DOHH2 (cell line): ENCODE measurements at regions not wholly inside any gene's neighbourhood (a gene's known extent, or its start where the extent isn't known, plus 50 kb on each side); places are given as distances from the start of the nearest gene placed in this dataset.

Source experiments
- H3F3A ChIP-seq: fragments of 200-600 bp; sonication (generic), shearing (Covaris generic); 2 replicates; pipeline ENCODE4 v1.6.0; 2016; ENCODE audit warnings: antibody characterized with exemption, mild to moderate bottlenecking; ENCODE audit not compliant: control insufficient read depth, insufficient read depth
- H3K27ac ChIP-seq: fragments of 200-600 bp; sonication (generic); 2 replicates; pipeline ENCODE4 v1.5.1; 2014; ENCODE audit warnings: low read depth, mild to moderate bottlenecking, low read length, moderate library complexity
- H3K27me3 ChIP-seq: fragments of 200-600 bp; sonication (generic); 2 replicates; pipeline ENCODE4 v1.6.1; 2014; ENCODE audit warnings: mild to moderate bottlenecking, low read length, mixed read lengths; ENCODE audit not compliant: control insufficient read depth
- H3K36me3 ChIP-seq: fragments of 200-600 bp; sonication (generic); 2 replicates; pipeline ENCODE4 v1.6.1; 2014; ENCODE audit warnings: mild to moderate bottlenecking, low read length, moderate library complexity, mixed read lengths; ENCODE audit not compliant: control insufficient read depth
- H3K4me1 ChIP-seq: fragments of 200-600 bp; sonication (generic); 2 replicates; pipeline ENCODE4 v1.6.1; 2014; ENCODE audit warnings: mild to moderate bottlenecking, low read length, mixed read lengths; ENCODE audit not compliant: control insufficient read depth
- H3K4me2 ChIP-seq: fragments of 200-600 bp; sonication (generic); 2 replicates; pipeline ENCODE4 v1.6.0; 2014; ENCODE audit warnings: mild to moderate bottlenecking, low read length, moderate library complexity
- H3K4me3 ChIP-seq: fragments of 200-600 bp; sonication (generic); 2 replicates; pipeline ENCODE4 v1.5.1; 2014; ENCODE audit warnings: mild to moderate bottlenecking, low read length, mixed read lengths
- H3K79me2 ChIP-seq: fragments of 200-600 bp; sonication (generic); 2 replicates; pipeline ENCODE4 v1.6.1; 2014; ENCODE audit warnings: mild to moderate bottlenecking, low read length, mixed read lengths; ENCODE audit not compliant: control insufficient read depth
- H3K9me2 ChIP-seq: fragments of 200-600 bp; sonication (generic); replicated peaks from 2 replicates; pipeline ENCODE4 v1.6.1; 2014; ENCODE audit warnings: mild to moderate bottlenecking, low read length, mixed read lengths; ENCODE audit not compliant: control insufficient read depth
- H3K9me3 ChIP-seq: fragments of 200-600 bp; sonication (generic); 2 replicates; pipeline ENCODE4 v1.6.1; 2014; ENCODE audit warnings: antibody characterized with exemption, low read length, mixed read lengths; ENCODE audit not compliant: control insufficient read depth, insufficient read depth
- H4K20me1 ChIP-seq: fragments of 200-600 bp; sonication (generic); 2 replicates; pipeline ENCODE4 v1.6.0; 2014; ENCODE audit warnings: low read depth, mild to moderate bottlenecking, antibody characterized with exemption, low read length, moderate library complexity; ENCODE audit not compliant: control insufficient read depth, insufficient read depth
- CTCF ChIP-seq: fragments of 200-600 bp; sonication (generic); IDR thresholded peaks from one replicate; pipeline ENCODE4 v1.5.1; 2014; ENCODE audit warnings: antibody characterized with exemption, mild to moderate bottlenecking, low read depth, low read length; ENCODE audit not compliant: poor library complexity, severe bottlenecking
- EZH2phosphoT487 ChIP-seq: fragments of 200-600 bp; sonication (generic); IDR thresholded peaks from 2 replicates; pipeline ENCODE4 v1.6.1; 2017; ENCODE audit warnings: borderline replicate concordance, mild to moderate bottlenecking, antibody characterized with exemption, low read length, moderate library complexity, mixed read lengths

DNA sequence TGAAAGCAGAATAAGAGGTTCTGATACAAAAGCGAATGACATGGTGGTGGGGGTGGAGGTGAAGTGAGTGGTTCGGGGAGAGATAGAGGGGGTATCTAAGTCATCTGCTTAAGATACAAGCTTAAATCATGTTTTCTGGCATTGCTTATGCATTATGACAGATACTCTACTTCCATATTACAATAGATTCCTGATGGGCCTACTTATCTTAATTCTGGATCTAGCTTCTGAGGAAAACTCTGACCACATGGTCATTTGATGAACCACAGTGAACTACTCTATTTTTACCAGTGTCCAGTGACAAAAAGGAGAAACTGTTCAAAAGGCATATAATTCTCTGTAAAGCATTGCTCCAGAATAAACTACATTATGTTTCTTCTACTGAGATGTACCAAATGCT, 673.7 kb upstream of the CCDC54 start:
- H3K36me3 ChIP-seq = no peaks in the 10 kb centered on the region
- no peak overlapping the region for H3K27ac ChIP-seq
- no peak overlapping the region for H3K4me3 ChIP-seq
- no peaks in the 10 kb centered on the region for H4K20me1 ChIP-seq
- no peak for TF ChIP-seq CTCF
- no peak for TF ChIP-seq EZH2phosphoT487
- H3K79me2 ChIP-seq = no peaks in the 10 kb centered on the region
- H3K4me2 ChIP-seq = no peak overlapping the region
- no peaks in the 10 kb centered on the region for H3K9me3 ChIP-seq
- no peaks in the 10 kb centered on the region for H3F3A ChIP-seq
- H3K4me1 ChIP-seq = no peaks in the 10 kb centered on the region
- no peaks in the 10 kb centered on the region for H3K9me2 ChIP-seq
- H3K27me3 ChIP-seq = no peaks in the 10 kb centered on the region

- H3K4me1 ChIP-seq = no peaks in the 10 kb centered on the region
- H3K27ac ChIP-seq = no peak overlapping the region
- no peaks in the 10 kb centered on the region for H3F3A ChIP-seq
- H3K9me2 ChIP-seq = no peaks in the 10 kb centered on the region
- no peaks in the 10 kb centered on the region for H3K36me3 ChIP-seq
- H3K4me3 ChIP-seq = no peak overlapping the region
- no peaks in the 10 kb centered on the region for H3K9me3 ChIP-seq
- H3K79me2 ChIP-seq = no peaks in the 10 kb centered on the region
- TF ChIP-seq EZH2phosphoT487 (no peak), CTCF (no peak)
- H3K27me3 ChIP-seq = no peaks in the 10 kb centered on the region
- H3K4me2 ChIP-seq = no peak overlapping the region
- H4K20me1 ChIP-seq = no peaks in the 10 kb centered on the region
These were observed 669.9 kb upstream of the CCDC54 start for GRCh38 chr3:106707347-106707746.

- Histone ChIP-seq H3K9me3 (no peaks in the 10 kb centered on the region), H3K79me2 (no peaks in the 10 kb centered on the region), H3K36me3 (no peaks in the 10 kb centered on the region), H3K4me3 (no peak overlapping the region), H3K27me3 (no peaks in the 10 kb centered on the region), H3K4me1 (no peaks in the 10 kb centered on the region), H4K20me1 (no peaks in the 10 kb centered on the region), H3K9me2 (no peaks in the 10 kb centered on the region), H3K4me2 (no peak overlapping the region), H3K27ac (no peak overlapping the region), H3F3A (no peaks in the 10 kb centered on the region)
- TF ChIP-seq CTCF (no peak), EZH2phosphoT487 (no peak)
These were observed 666.6 kb upstream of the CCDC54 start for GRCh38 chr3:106710596-106710995.

DNA sequence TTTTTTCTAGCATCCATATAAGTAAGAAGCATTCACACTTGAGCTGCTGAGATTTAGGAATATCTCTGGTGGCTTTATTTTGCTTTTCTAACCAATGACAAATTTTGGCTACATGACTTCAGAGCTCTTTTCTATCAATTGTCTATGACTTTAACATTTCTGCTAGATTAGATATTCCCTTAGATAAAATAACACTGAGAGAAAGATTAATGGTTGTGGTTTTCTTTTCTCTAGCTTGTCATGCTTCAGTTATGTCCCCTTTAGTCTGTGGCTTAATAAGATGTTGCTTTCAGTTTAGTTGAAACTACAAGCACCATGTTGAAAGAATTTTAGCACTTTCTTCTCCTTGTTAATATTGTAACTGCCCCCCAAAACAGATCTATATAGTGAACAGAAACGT, 665.6 kb upstream of the CCDC54 start:
- no peaks in the 10 kb centered on the region for H3K27me3 ChIP-seq
- H3F3A ChIP-seq = no peaks in the 10 kb centered on the region
- no peak overlapping the region for H3K27ac ChIP-seq
- H3K79me2 ChIP-seq = no peaks in the 10 kb centered on the region
- no peaks in the 10 kb centered on the region for H3K36me3 ChIP-seq
- TF ChIP-seq EZH2phosphoT487 (no peak), CTCF (no peak)
- H3K9me3 ChIP-seq = no peaks in the 10 kb centered on the region
- H3K4me1 ChIP-seq = no peaks in the 10 kb centered on the region
- H3K9me2 ChIP-seq = no peaks in the 10 kb centered on the region
- no peak overlapping the region for H3K4me2 ChIP-seq
- H3K4me3 ChIP-seq = no peak overlapping the region
- no peaks in the 10 kb centered on the region for H4K20me1 ChIP-seq
